Neural progenitor cell (in vitro differentiated cells): ENCODE measurements at regions not wholly inside any gene's neighbourhood (a gene's known extent, or its start where the extent isn't known, plus 50 kb on each side); places are given as distances from the start of the nearest gene placed in this dataset.

Source experiments
- EZH2 ChIP-seq: fragments of 200-600 bp; sonication (generic); IDR thresholded peaks from 2 replicates; pipeline ENCODE4 v1.6.1; 2017; ENCODE audit warnings: antibody characterized with exemption, mild to moderate bottlenecking, moderate library complexity
- TF ChIP-seq, protein P1 (sequence below): fragments of 200-600 bp; sonication (generic); IDR thresholded peaks from 2 replicates; pipeline ENCODE4 v1.5.1; 2017; ENCODE audit warnings: antibody characterized with exemption, mild to moderate bottlenecking

- TF ChIP-seq EZH2: no peak
- TF ChIP-seq, protein P1, sequence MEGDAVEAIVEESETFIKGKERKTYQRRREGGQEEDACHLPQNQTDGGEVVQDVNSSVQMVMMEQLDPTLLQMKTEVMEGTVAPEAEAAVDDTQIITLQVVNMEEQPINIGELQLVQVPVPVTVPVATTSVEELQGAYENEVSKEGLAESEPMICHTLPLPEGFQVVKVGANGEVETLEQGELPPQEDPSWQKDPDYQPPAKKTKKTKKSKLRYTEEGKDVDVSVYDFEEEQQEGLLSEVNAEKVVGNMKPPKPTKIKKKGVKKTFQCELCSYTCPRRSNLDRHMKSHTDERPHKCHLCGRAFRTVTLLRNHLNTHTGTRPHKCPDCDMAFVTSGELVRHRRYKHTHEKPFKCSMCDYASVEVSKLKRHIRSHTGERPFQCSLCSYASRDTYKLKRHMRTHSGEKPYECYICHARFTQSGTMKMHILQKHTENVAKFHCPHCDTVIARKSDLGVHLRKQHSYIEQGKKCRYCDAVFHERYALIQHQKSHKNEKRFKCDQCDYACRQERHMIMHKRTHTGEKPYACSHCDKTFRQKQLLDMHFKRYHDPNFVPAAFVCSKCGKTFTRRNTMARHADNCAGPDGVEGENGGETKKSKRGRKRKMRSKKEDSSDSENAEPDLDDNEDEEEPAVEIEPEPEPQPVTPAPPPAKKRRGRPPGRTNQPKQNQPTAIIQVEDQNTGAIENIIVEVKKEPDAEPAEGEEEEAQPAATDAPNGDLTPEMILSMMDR: no peak
Measured at GRCh38 chr3:117129516-117129915, 419.9 kb downstream of the TUSC7 start.
